Endothelial cell (in vitro differentiated cells): ENCODE measurements at regions not wholly inside any gene's neighbourhood (a gene's known extent, or its start where the extent isn't known, plus 50 kb on each side); places are given as distances from the start of the nearest gene placed in this dataset.

Source experiments
- DNase-seq: peaks from one replicate; pipeline ENCODE4 v3.0.0; 2021; ENCODE audit warnings: low spot score
- H3K27ac Mint-ChIP-seq: one replicate; pipeline ENCODE4 v1.8.0; 2021; ENCODE audit warnings: mixed read lengths, inconsistent platforms; ENCODE audit not compliant: unreplicated experiment
- H3K27me3 Mint-ChIP-seq: one replicate; pipeline ENCODE4 v1.8.0; 2021; ENCODE audit warnings: mild to moderate bottlenecking, moderate library complexity, mixed read lengths, inconsistent platforms; ENCODE audit not compliant: unreplicated experiment
- H3K36me3 Mint-ChIP-seq: one replicate; pipeline ENCODE4 v1.8.0; 2021; ENCODE audit warnings: mild to moderate bottlenecking, low read depth, mixed read lengths, inconsistent platforms; ENCODE audit not compliant: unreplicated experiment
- H3K4me1 Mint-ChIP-seq: one replicate; pipeline ENCODE4 v1.8.0; 2021; ENCODE audit warnings: mild to moderate bottlenecking, mixed read lengths, inconsistent platforms; ENCODE audit not compliant: unreplicated experiment
- H3K4me3 Mint-ChIP-seq: one replicate; pipeline ENCODE4 v1.8.0; 2021; ENCODE audit warnings: mild to moderate bottlenecking, mixed read lengths, inconsistent platforms; ENCODE audit not compliant: unreplicated experiment
- H3K9me3 Mint-ChIP-seq: one replicate; pipeline ENCODE4 v1.8.0; 2021; ENCODE audit warnings: mixed read lengths, inconsistent platforms; ENCODE audit not compliant: unreplicated experiment
- TF ChIP-seq, protein P1 (sequence below): fragments of 200-600 bp; sonication (generic); IDR thresholded peaks from one replicate; pipeline ENCODE4 v1.5.0; 2021; ENCODE audit warnings: antibody characterized with exemption; ENCODE audit not compliant: unreplicated experiment

DNA sequence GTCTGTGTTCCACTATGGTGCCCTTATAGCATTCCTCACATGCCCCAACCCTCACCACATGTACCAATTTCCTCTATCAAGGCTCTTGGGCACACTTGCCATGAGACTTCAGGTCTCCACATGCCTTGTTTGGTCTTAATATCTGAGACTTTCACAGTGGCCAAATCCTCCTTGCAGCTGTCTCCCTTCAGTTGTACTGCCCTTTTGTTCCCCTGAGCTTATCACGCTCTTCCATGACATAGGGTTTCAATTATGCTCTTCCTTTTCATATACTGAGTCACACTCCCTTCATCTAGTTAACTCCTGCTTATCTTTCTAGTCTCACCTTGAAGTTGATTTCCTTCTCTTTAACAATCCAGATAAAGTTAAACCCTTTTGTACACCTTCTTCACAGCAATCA lies 212.9 kb downstream of the PDHA2 start:
- no peak overlapping the region for H3K4me3 Mint-ChIP-seq
- H3K9me3 Mint-ChIP-seq, result no peaks in the 10 kb centered on the region
- peaks cover 7% of the 10 kb centered on the region for H3K4me1 Mint-ChIP-seq
- H3K27me3 Mint-ChIP-seq, result peaks cover 1% of the 10 kb centered on the region
- H3K27ac Mint-ChIP-seq, result no peak overlapping the region
- TF ChIP-seq, protein P1, sequence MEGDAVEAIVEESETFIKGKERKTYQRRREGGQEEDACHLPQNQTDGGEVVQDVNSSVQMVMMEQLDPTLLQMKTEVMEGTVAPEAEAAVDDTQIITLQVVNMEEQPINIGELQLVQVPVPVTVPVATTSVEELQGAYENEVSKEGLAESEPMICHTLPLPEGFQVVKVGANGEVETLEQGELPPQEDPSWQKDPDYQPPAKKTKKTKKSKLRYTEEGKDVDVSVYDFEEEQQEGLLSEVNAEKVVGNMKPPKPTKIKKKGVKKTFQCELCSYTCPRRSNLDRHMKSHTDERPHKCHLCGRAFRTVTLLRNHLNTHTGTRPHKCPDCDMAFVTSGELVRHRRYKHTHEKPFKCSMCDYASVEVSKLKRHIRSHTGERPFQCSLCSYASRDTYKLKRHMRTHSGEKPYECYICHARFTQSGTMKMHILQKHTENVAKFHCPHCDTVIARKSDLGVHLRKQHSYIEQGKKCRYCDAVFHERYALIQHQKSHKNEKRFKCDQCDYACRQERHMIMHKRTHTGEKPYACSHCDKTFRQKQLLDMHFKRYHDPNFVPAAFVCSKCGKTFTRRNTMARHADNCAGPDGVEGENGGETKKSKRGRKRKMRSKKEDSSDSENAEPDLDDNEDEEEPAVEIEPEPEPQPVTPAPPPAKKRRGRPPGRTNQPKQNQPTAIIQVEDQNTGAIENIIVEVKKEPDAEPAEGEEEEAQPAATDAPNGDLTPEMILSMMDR, result no peak
- DNase-seq, result no peak
- H3K36me3 Mint-ChIP-seq, result no peaks in the 10 kb centered on the region

DNA sequence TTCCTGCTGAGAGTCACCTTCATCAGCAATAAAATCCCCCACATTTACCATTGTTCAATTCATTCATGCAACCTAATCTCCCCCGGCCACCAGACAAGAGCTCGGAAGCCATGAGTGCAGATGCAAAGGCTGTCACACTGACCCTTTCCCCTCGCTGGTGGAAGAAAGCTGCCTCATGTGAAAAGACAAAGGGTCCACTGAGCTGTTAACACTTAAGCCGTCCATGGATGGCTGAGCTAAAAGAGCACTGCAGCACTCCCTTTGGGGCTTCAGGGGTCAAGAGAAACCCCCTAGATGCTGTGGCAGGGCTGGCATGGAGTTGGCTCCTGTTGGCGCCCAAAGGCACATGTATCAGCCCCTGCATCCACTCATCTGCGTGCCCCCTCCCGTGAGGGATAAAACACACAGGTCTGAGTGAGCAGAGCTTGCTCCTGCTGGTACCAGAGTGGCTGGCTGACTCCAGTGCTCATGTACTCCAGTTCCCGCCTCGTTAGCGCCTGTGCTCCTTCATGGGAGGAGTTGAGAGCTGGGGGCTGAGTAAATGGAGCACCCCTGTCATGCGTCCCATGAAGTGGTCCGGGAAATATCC lies 216.5 kb downstream of the PDHA2 start:
- Mint-ChIP-seq H3K4me1 (peaks cover 7% of the 10 kb centered on the region), H3K27ac (no peak overlapping the region), H3K27me3 (peaks cover 1% of the 10 kb centered on the region), H3K9me3 (no peaks in the 10 kb centered on the region), H3K36me3 (no peaks in the 10 kb centered on the region), H3K4me3 (no peak overlapping the region)
- TF ChIP-seq, protein P1, result no peak
- no peak for DNase-seq

DNA sequence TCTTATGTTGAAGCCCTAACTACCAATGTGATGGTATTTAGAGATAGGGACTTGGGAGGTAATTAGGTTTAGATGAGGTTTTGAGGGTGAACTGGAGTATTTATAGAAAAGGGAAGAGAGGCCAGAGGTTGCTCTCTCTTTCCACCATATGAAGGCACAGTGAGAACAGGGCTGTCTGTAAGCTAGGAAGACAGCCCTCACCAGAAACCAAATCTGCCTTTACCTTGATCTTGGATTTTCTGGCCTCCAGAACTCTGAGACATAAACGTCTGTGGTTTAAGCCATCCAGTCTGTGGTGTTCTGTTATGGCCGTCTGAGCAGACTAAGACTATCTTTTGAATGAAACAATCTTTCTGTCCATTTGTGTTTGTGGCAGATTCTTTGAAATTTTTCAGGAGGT lies 223.7 kb downstream of the PDHA2 start:
- Mint-ChIP-seq H3K27ac (no peak overlapping the region), H3K9me3 (no peaks in the 10 kb centered on the region), H3K4me3 (no peak overlapping the region), H3K36me3 (no peaks in the 10 kb centered on the region), H3K27me3 (no peaks in the 10 kb centered on the region), H3K4me1 (no peaks in the 10 kb centered on the region)
- DNase-seq, result no peak
- TF ChIP-seq, protein P1, result no peak

DNA sequence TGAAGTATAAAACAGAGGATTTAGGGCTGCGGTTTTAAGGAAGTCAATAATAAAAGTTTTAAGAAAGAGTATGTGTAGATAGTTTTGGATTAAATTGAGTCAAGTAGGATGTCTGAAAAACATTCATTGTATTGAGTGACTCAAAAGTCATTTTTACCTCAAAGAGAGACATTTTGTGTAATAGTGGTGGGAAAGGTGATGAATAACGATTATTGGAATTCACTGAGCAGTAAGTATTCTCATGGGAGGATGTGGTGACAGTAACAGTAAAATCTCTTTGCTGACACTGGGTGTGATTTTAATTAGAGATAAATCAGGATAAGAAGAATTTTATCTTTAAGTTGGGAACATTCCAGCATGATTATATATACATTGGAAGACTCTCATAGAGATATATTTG lies 233.6 kb downstream of the PDHA2 start:
- Mint-ChIP-seq H3K9me3 (no peaks in the 10 kb centered on the region), H3K27me3 (no peaks in the 10 kb centered on the region), H3K36me3 (no peaks in the 10 kb centered on the region), H3K27ac (no peak overlapping the region), H3K4me3 (no peak overlapping the region), H3K4me1 (no peaks in the 10 kb centered on the region)
- no peak for DNase-seq
- TF ChIP-seq, protein P1, result no peak

DNA sequence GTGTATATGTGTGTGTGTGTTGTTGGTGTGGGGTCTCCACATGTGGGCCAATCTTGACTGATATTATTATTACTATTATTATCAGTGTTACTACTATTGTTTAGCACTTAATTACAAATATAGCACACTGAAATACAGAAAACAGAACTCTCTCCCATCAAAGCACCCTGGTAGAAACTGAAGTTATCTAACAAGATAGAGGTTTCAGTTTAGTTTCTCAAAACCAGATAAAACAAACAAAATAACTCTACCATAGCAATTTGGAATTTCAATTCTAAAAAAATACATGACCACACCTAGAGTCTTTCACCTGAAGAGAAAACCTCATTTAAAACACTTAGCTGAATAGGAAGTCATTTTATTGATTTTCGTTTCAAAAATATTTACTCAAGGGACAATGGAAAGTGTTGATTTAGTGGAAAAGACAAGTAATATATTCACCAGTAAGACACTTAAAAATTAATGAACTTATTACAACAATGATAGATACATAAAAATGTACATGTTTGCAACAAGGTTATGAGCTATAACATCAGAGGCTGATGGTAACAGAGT lies 252.3 kb downstream of the PDHA2 start:
- no peaks in the 10 kb centered on the region for H3K9me3 Mint-ChIP-seq
- H3K36me3 Mint-ChIP-seq, result no peaks in the 10 kb centered on the region

More for the DNA sequence above, 252.3 kb downstream of the PDHA2 start:
- Mint-ChIP-seq H3K27ac (no peak overlapping the region), H3K4me3 (no peak overlapping the region), H3K4me1 (no peaks in the 10 kb centered on the region), H3K27me3 (peaks cover 3% of the 10 kb centered on the region)
- DNase-seq, result no peak
- TF ChIP-seq, protein P1, result no peak
